DMS153 (cell line): ENCODE measurements at regions not wholly inside any gene's neighbourhood (a gene's known extent, or its start where the extent isn't known, plus 50 kb on each side); places are given as distances from the start of the nearest gene placed in this dataset.

Experiments used
- DNase-seq: peaks from one replicate; lab custom pipeline; 2025; lab: John Stamatoyannopoulos, UW

GRCh38 chr21:24894324-24894723, 713.0 kb downstream of the MRPL39 start:
- DNase-seq, result no peak

GRCh38 chr21:24890021-24890420, 717.3 kb downstream of the MRPL39 start:
- no peak for DNase-seq

- DNase-seq, result no peak
These were observed 725.8 kb downstream of the MRPL39 start for GRCh38 chr21:24881506-24881905.

GRCh38 chr21:24870633-24871032, 736.6 kb downstream of the MRPL39 start:
- no peak for DNase-seq

GRCh38 chr21:24869862-24870261, 737.4 kb downstream of the MRPL39 start:
- no peak for DNase-seq

GRCh38 chr21:24868117-24868516, 739.2 kb downstream of the MRPL39 start:
- no peak for DNase-seq

- DNase-seq, result no peak
These were observed 745.8 kb downstream of the MRPL39 start for GRCh38 chr21:24861471-24861870.

- no peak for DNase-seq
These were observed 751.0 kb downstream of the MRPL39 start for GRCh38 chr21:24856326-24856725.

- DNase-seq, result no peak
These were observed 754.6 kb downstream of the MRPL39 start for GRCh38 chr21:24852610-24853195.

- DNase-seq, result no peak
These were observed 757.2 kb downstream of the MRPL39 start for GRCh38 chr21:24850121-24850520.

GRCh38 chr21:24844671-24845070, 762.6 kb downstream of the MRPL39 start:
- no peak for DNase-seq

- no peak for DNase-seq
These were observed 767.0 kb downstream of the MRPL39 start for GRCh38 chr21:24840287-24840686.

GRCh38 chr21:24832961-24833360, 774.3 kb downstream of the MRPL39 start:
- DNase-seq, result no peak

GRCh38 chr21:24829397-24829796, 777.9 kb downstream of the MRPL39 start:
- DNase-seq, result no peak

GRCh38 chr21:24826822-24827221, 780.5 kb downstream of the MRPL39 start:
- DNase-seq, result no peak

GRCh38 chr21:24825348-24825747, 781.9 kb downstream of the MRPL39 start:
- DNase-seq, result no peak

GRCh38 chr21:24824209-24824608, 783.1 kb downstream of the MRPL39 start:
- DNase-seq, result no peak

GRCh38 chr21:24823247-24823646, 784.0 kb downstream of the MRPL39 start:
- DNase-seq, result no peak

- DNase-seq, result no peak
These were observed 822.2 kb downstream of the MRPL39 start for GRCh38 chr21:24785033-24785432.

GRCh38 chr21:24781146-24781545, 826.1 kb downstream of the MRPL39 start:
- no peak for DNase-seq

GRCh38 chr21:24759348-24760075, 847.8 kb downstream of the MRPL39 start:
- no peak for DNase-seq

- no peak for DNase-seq
These were observed 869.2 kb downstream of the MRPL39 start for GRCh38 chr21:24738063-24738462.

GRCh38 chr21:24737296-24737850, 869.9 kb downstream of the MRPL39 start:
- DNase-seq, result no peak

GRCh38 chr21:24730661-24731060, 876.6 kb downstream of the MRPL39 start:
- no peak for DNase-seq
